H1 (cell line): ENCODE measurements at regions not wholly inside any gene's neighbourhood (a gene's known extent, or its start where the extent isn't known, plus 50 kb on each side); places are given as distances from the start of the nearest gene placed in this dataset.

Source experiments
- CTCF ChIA-PET: fragments of 300-600 bp; sonication (Branson Sonifier 250); formaldehyde crosslinking; loops from one replicate; lab custom pipeline; 2021; ENCODE audit not compliant: partially characterized antibody; lab: Charles Lee
- POLR2A ChIA-PET: fragments of 300-600 bp; sonication (Branson Sonifier 250); formaldehyde crosslinking; loops from one replicate; lab custom pipeline; 2021; ENCODE audit warnings: inconsistent platforms; ENCODE audit not compliant: partially characterized antibody; lab: Charles Lee
- DNase-seq, 2 experiments: peaks; one replicate each; pipeline versions ENCODE4 v3.0.0 to v3.0.0-alpha.2; 2010 to 2022; ENCODE audit warnings: low spot score in 2 of 2, low read depth in 1 of 2, mixed read lengths in 1 of 2
- FAIRE-seq: peaks from 2 replicates; lab custom pipeline; 2011; peaks lifted over from hg19 to GRCh38; lab: Jason Lieb, UNC
- H2AFZ ChIP-seq: 2 replicates; pipeline ENCODE4 v1.8.1; 2012; ENCODE audit warnings: low read length, inconsistent platforms
- H2AK5ac ChIP-seq: 2 replicates; pipeline ENCODE4 v1.6.1; 2013; ENCODE audit warnings: low read depth, low read length
- H2BK120ac ChIP-seq: replicated peaks from 2 replicates; pipeline ENCODE3; 2013; ENCODE audit warnings: low read depth, low read length, inconsistent platforms
- H2BK12ac ChIP-seq: 2 replicates; pipeline ENCODE4 v1.6.1; 2013; ENCODE audit warnings: low read depth, low read length
- H2BK15ac ChIP-seq: 2 replicates; pipeline ENCODE4 v1.6.1; 2013; ENCODE audit warnings: low read length
- H2BK20ac ChIP-seq: 2 replicates; pipeline ENCODE4 v1.6.1; 2013; ENCODE audit warnings: low read length
- H2BK5ac ChIP-seq: 2 replicates; pipeline ENCODE4 v1.6.1; 2013; ENCODE audit warnings: low read depth, low read length
- H3K14ac ChIP-seq: 2 replicates; pipeline ENCODE4 v1.6.1; 2013; ENCODE audit warnings: inconsistent platforms; ENCODE audit not compliant: insufficient read length
- H3K18ac ChIP-seq: 2 replicates; pipeline ENCODE4 v1.6.1; 2013; ENCODE audit warnings: low read length; ENCODE audit errors: extremely low read depth
- H3K23ac ChIP-seq: 2 replicates; pipeline ENCODE4 v1.6.1; 2013; ENCODE audit warnings: inconsistent platforms; ENCODE audit not compliant: insufficient read length
- H3K23me2 ChIP-seq: 2 replicates; pipeline ENCODE4 v1.6.1; 2013; ENCODE audit warnings: low read depth, low read length
- H3K27ac ChIP-seq: 2 replicates; pipeline ENCODE4 v1.6.1; 2011; ENCODE audit warnings: low read depth, low read length, inconsistent platforms
- H3K27me3 ChIP-seq, 4 experiments: replicated peaks in 1 of 4; 1 replicate in 1 of 4; 2 replicates in 3 of 4; pipeline versions ENCODE4 v1.6.1 to v1.8.1; 2011 to 2013; ENCODE audit warnings: low read length in 3 of 4, mild to moderate bottlenecking in 3 of 4, inconsistent platforms in 2 of 4, mixed read lengths in 2 of 4, moderate library complexity in 1 of 4; ENCODE audit not compliant: control insufficient read depth in 3 of 4, insufficient read depth in 3 of 4; ENCODE audit errors: extremely low read depth in 1 of 4
- H3K36me3 ChIP-seq, 4 experiments: 2 replicates each; pipeline versions ENCODE4 v1.6.1 to v1.8.1; 2011 to 2013; ENCODE audit warnings: mild to moderate bottlenecking in 4 of 4, low read length in 3 of 4, moderate library complexity in 2 of 4, control low read depth in 1 of 4, inconsistent platforms in 1 of 4; ENCODE audit not compliant: insufficient read depth in 4 of 4, control insufficient read depth in 2 of 4
- H3K4ac ChIP-seq: replicated peaks from 2 replicates; pipeline ENCODE3; 2013; ENCODE audit warnings: low read length, low read depth, mixed read lengths, inconsistent platforms; ENCODE audit not compliant: insufficient read length
- H3K4me1 ChIP-seq, 4 experiments: replicated peaks in 1 of 4; 1 replicate in 1 of 4; 2 replicates in 3 of 4; pipeline versions ENCODE4 v1.6.1 to v1.8.1; 2011 to 2013; ENCODE audit warnings: low read length in 3 of 4, inconsistent platforms in 2 of 4, mixed read lengths in 1 of 4; ENCODE audit not compliant: insufficient read depth in 4 of 4, control insufficient read depth in 3 of 4
- H3K4me2 ChIP-seq, 2 experiments: 2 replicates each; pipeline versions ENCODE4 v1.6.1 to v1.8.1; 2011 to 2013; ENCODE audit warnings: low read depth in 2 of 2, low read length in 2 of 2, control low read depth in 1 of 2, inconsistent platforms in 1 of 2, mild to moderate bottlenecking in 1 of 2; ENCODE audit not compliant: insufficient read depth in 1 of 2
- H3K4me3 ChIP-seq, 4 experiments: fragments of 200-600, 300-600 bp in 1 of 4; sonication (generic), shearing (Covaris generic), sonication (Bioruptor Twin) in 1 of 4; 2 replicates each; pipeline versions ENCODE4 v1.5.1 to v1.8.1; 2011 to 2016; ENCODE audit warnings: low read length in 4 of 4, low read depth in 3 of 4, control low read depth in 2 of 4, inconsistent platforms in 2 of 4, mild to moderate bottlenecking in 2 of 4, mixed read lengths in 1 of 4, moderate library complexity in 1 of 4; ENCODE audit not compliant: insufficient read depth in 2 of 4; ENCODE audit errors: extremely low read depth in 1 of 4
- H3K56ac ChIP-seq: replicated peaks from 2 replicates; pipeline ENCODE3; 2013; ENCODE audit warnings: low read depth, mild to moderate bottlenecking, mixed read lengths, low read length, inconsistent platforms; ENCODE audit not compliant: insufficient read length
- H3K79me1 ChIP-seq: 2 replicates; pipeline ENCODE4 v1.6.1; 2013; ENCODE audit warnings: low read depth, low read length, control low read depth
- H3K79me2 ChIP-seq, 2 experiments: 2 replicates each; pipeline versions ENCODE4 v1.6.1 to v1.8.1; 2012 to 2013; ENCODE audit warnings: low read length in 2 of 2, mild to moderate bottlenecking in 2 of 2, inconsistent platforms in 1 of 2; ENCODE audit not compliant: insufficient read depth in 2 of 2, control insufficient read depth in 1 of 2
- H3K9ac ChIP-seq, 4 experiments: replicated peaks in 1 of 4; 1 replicate in 1 of 4; 2 replicates in 3 of 4; pipeline versions ENCODE4 v1.6.1 to v1.8.1; 2011 to 2013; ENCODE audit warnings: low read depth in 3 of 4, low read length in 3 of 4, control low read depth in 2 of 4, mild to moderate bottlenecking in 2 of 4, moderate library complexity in 2 of 4, inconsistent platforms in 1 of 4; ENCODE audit errors: extremely low read depth in 1 of 4
- H3K9me3 ChIP-seq, 2 experiments: 2 replicates each; pipeline versions ENCODE4 v1.6.1 to v1.8.1; 2012 to 2013; ENCODE audit warnings: mild to moderate bottlenecking in 2 of 2, moderate library complexity in 2 of 2, control low read depth in 1 of 2, inconsistent platforms in 1 of 2, low read depth in 1 of 2, low read length in 1 of 2, mixed read lengths in 1 of 2; ENCODE audit not compliant: insufficient read depth in 2 of 2
- H4K20me1 ChIP-seq, 2 experiments: replicated peaks in 1 of 2; 2 replicates each; pipeline versions ENCODE3 to v1.8.1; 2011 to 2013; ENCODE audit warnings: inconsistent platforms in 2 of 2, low read length in 2 of 2, mild to moderate bottlenecking in 1 of 2; ENCODE audit not compliant: insufficient read depth in 2 of 2, control insufficient read depth in 1 of 2
- H4K5ac ChIP-seq: 2 replicates; pipeline ENCODE4 v1.6.1; 2013; ENCODE audit warnings: low read length, low read depth, mixed read lengths, inconsistent platforms; ENCODE audit not compliant: insufficient read length
- H4K8ac ChIP-seq: 2 replicates; pipeline ENCODE4 v1.8.0; 2013; ENCODE audit warnings: mild to moderate bottlenecking, moderate library complexity, low read length, inconsistent platforms; ENCODE audit not compliant: insufficient read depth; ENCODE audit errors: extremely low read depth
- H4K91ac ChIP-seq: replicated peaks from 2 replicates; pipeline ENCODE3; 2013; ENCODE audit warnings: low read length, mixed read lengths, inconsistent platforms; ENCODE audit not compliant: insufficient read length
- ASH2L ChIP-seq: fragments of 200-600, 300-600 bp; sonication (generic); IDR thresholded peaks from one replicate; pipeline ENCODE4 v1.7.1; 2017; ENCODE audit warnings: low read length
- KDM5A ChIP-seq: fragments of 200-600 bp; IDR thresholded peaks from 2 replicates; pipeline ENCODE4 v1.7.1; 2012; ENCODE audit warnings: mild to moderate bottlenecking, low read length, inconsistent platforms, mixed read lengths
- POLR2AphosphoS5 ChIP-seq: IDR thresholded peaks from 2 replicates; pipeline ENCODE4 v1.6.1; 2011; ENCODE audit warnings: low read depth, low read length
- SIN3A ChIP-seq, 2 experiments: IDR thresholded peaks in 1 of 2; conservative IDR thresholded peaks in 1 of 2; 2 replicates each; pipeline ENCODE4 v1.6.1; 2011 to 2012; ENCODE audit warnings: low read length in 2 of 2, improper control_type of control experiment in 1 of 2, low read depth in 1 of 2, mild to moderate bottlenecking in 1 of 2
- SUZ12 ChIP-seq: fragments of 200-600 bp; sonication (generic); IDR thresholded peaks from 2 replicates; pipeline ENCODE4 v1.6.1; 2012; ENCODE audit warnings: mild to moderate bottlenecking, inconsistent platforms, low read length, moderate library complexity, mixed read lengths
- ZNF274 ChIP-seq: IDR thresholded peaks from 2 replicates; pipeline ENCODE4 v1.7.0; 2012; ENCODE audit warnings: low read length, borderline replicate concordance; ENCODE audit errors: extremely low read depth

DNA sequence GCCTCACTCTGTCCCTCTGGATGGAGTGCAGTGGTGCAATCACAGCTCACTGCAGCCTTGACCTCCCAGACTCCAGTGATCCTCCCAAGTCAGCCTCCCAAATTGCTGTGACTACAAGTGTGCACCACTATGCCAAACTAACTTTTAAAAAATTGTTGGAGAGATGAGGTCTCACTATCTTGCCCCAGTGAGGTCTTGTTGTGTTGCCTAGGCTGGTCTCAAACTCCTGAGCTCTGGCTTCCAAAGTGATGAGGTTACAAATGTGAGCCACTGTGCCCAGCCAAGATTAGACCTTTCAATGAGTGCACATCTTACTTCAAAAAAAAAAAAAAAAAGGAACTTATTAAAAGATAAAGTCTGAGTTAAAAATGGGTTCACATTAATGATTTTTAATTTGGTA lies 1838.1 kb upstream of the DEFB115 start:
- H3K9me3 ChIP-seq, result peaks cover 36 to 61% of the 10 kb centered on the region in 2 experiments
- DNase-seq (no peak), FAIRE-seq (no peak)
- H3K18ac ChIP-seq, result no peak overlapping the region
- no peak overlapping the region for H3K27ac ChIP-seq
- no peak overlapping the region for H3K4ac ChIP-seq
- CTCF ChIA-PET, result no interaction called here
- no peaks in the 10 kb centered on the region for H3K4me1 ChIP-seq
- H3K79me2 ChIP-seq, result no peaks in the 10 kb centered on the region
- H4K91ac ChIP-seq, result no peak overlapping the region
- H3K56ac ChIP-seq, result no peak overlapping the region
- H3K4me3 ChIP-seq, result no peak overlapping the region
- H2BK120ac ChIP-seq, result no peak overlapping the region
- H3K79me1 ChIP-seq, result no peaks in the 10 kb centered on the region
- H3K23me2 ChIP-seq, result no peaks in the 10 kb centered on the region
- no peak overlapping the region for H3K14ac ChIP-seq
- POLR2A ChIA-PET, result no interaction called here
- H3K27me3 ChIP-seq, result no peaks in the 10 kb centered on the region
- no peak overlapping the region for H3K23ac ChIP-seq
- H2BK15ac ChIP-seq, result no peak overlapping the region
- H2AFZ ChIP-seq, result no peak overlapping the region
- H3K36me3 ChIP-seq, result no peaks in the 10 kb centered on the region
- H4K8ac ChIP-seq, result no peak overlapping the region
- no peak overlapping the region for H3K9ac ChIP-seq
- H2BK5ac ChIP-seq, result no peak overlapping the region
- no peak overlapping the region for H2BK12ac ChIP-seq
- no peak overlapping the region for H2BK20ac ChIP-seq
- H4K20me1 ChIP-seq, result no peaks in the 10 kb centered on the region
- no peak overlapping the region for H2AK5ac ChIP-seq
- H4K5ac ChIP-seq, result no peak overlapping the region
- H3K4me2 ChIP-seq, result no peak overlapping the region
- TF ChIP-seq ASH2L (no peak), POLR2AphosphoS5 (no peak), SIN3A (conservative IDR thresholded peaks at IDR 0.05 in 1 of 2, IDR thresholded peaks at IDR 0.05 in 1 of 2; ENCODE audit: low read depth in 1 of 2, low read length in 2 of 2) (no peak), KDM5A (no peak), ZNF274 (no peak), SUZ12 (no peak)
